ENCODE measurements at regions not wholly inside any gene's neighbourhood (a gene's known extent, or its start where the extent isn't known, plus 50 kb on each side); places are given as distances from the start of the nearest gene placed in this dataset.

DNA sequence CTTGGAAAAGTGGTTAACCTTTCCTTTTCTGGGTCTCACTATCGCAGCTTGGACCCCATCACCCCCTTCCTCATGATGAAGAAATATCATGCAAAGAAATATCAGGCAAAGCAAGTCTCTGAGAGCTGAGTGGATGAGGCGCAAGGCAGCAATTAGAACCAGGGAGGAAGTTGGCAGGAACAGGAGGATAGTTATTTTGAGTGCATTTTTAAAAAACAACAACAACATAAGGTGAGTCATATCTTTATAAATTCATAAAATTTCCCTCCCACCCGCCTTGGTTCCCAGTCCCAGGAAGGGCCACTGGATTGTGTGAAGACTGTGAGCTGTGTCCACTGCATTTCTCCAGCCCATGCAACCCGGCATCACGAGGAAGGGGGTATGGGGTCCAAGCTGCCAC lies 316.9 kb upstream of the TLE3 start:
- no peak for TF ChIP-seq REST (IDR thresholded peaks at IDR 0.05; ENCODE audit: low read depth)
- no peak for TF ChIP-seq CEBPB (IDR thresholded peaks at IDR 0.05)
- TF ChIP-seq YY1 (IDR thresholded peaks at IDR 0.05; ENCODE audit: low read depth), result no peak
- no peak for TF ChIP-seq NFIC (IDR thresholded peaks at IDR 0.05)
- no peak for TF ChIP-seq RAD21 (IDR thresholded peaks at IDR 0.05; ENCODE audit: low read depth)
- no peak for TF ChIP-seq TAF1 (IDR thresholded peaks at IDR 0.05; ENCODE audit: low read depth)
- TF ChIP-seq TCF12 (IDR thresholded peaks at IDR 0.05; ENCODE audit: low read depth), result no peak
- TF ChIP-seq, protein P1, sequence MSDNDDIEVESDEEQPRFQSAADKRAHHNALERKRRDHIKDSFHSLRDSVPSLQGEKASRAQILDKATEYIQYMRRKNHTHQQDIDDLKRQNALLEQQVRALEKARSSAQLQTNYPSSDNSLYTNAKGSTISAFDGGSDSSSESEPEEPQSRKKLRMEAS (IDR thresholded peaks at IDR 0.05), result no peak
- TF ChIP-seq EGR1 (IDR thresholded peaks at IDR 0.05), result no peak
- TF ChIP-seq EP300 (IDR thresholded peaks at IDR 0.05; ENCODE audit: borderline replicate concordance), result no peak
- no peak for TF ChIP-seq TEAD4 (IDR thresholded peaks at IDR 0.05)

- TF ChIP-seq TAF1 (IDR thresholded peaks at IDR 0.05; ENCODE audit: low read depth), result no peak
- TF ChIP-seq, protein P1 (IDR thresholded peaks at IDR 0.05), result no peak
These were observed 315.1 kb upstream of the TLE3 start for GRCh38 chr15:70412794-70413193.

- TF ChIP-seq NFIC (IDR thresholded peaks at IDR 0.05) (no peak), REST (IDR thresholded peaks at IDR 0.05; ENCODE audit: low read depth) (no peak), CEBPB (IDR thresholded peaks at IDR 0.05) (no peak), EP300 (IDR thresholded peaks at IDR 0.05; ENCODE audit: borderline replicate concordance) (no peak), EGR1 (IDR thresholded peaks at IDR 0.05) (no peak), TAF1 (IDR thresholded peaks at IDR 0.05; ENCODE audit: low read depth) (no peak), TCF12 (IDR thresholded peaks at IDR 0.05; ENCODE audit: low read depth) (no peak), CREB1 (IDR thresholded peaks at IDR 0.05; ENCODE audit: low read depth) (no peak), RAD21 (IDR thresholded peaks at IDR 0.05; ENCODE audit: low read depth) (no peak), ZBTB7A (IDR thresholded peaks at IDR 0.05; ENCODE audit: low read depth) (no peak), TEAD4 (IDR thresholded peaks at IDR 0.05) (no peak), YY1 (IDR thresholded peaks at IDR 0.05; ENCODE audit: low read depth) (no peak), FOXM1 (IDR thresholded peaks at IDR 0.05; ENCODE audit: borderline replicate concordance, low read depth) (no peak)
- TF ChIP-seq, protein P1 (IDR thresholded peaks at IDR 0.05), result no peak
- TF ChIP-seq, protein P2, sequence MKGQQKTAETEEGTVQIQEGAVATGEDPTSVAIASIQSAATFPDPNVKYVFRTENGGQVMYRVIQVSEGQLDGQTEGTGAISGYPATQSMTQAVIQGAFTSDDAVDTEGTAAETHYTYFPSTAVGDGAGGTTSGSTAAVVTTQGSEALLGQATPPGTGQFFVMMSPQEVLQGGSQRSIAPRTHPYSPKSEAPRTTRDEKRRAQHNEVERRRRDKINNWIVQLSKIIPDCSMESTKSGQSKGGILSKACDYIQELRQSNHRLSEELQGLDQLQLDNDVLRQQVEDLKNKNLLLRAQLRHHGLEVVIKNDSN (IDR thresholded peaks at IDR 0.05), result no peak
These were observed 313.6 kb upstream of the TLE3 start for GRCh38 chr15:70411143-70411863.

- TF ChIP-seq TAF1 (IDR thresholded peaks at IDR 0.05; ENCODE audit: low read depth), result no peak
- TF ChIP-seq, protein P2 (IDR thresholded peaks at IDR 0.05), result no peak
- TF ChIP-seq EP300 (IDR thresholded peaks at IDR 0.05; ENCODE audit: borderline replicate concordance), result no peak
- TF ChIP-seq FOXM1 (IDR thresholded peaks at IDR 0.05; ENCODE audit: borderline replicate concordance, low read depth), result no peak
- TF ChIP-seq NFIC (IDR thresholded peaks at IDR 0.05), result no peak
- no peak for TF ChIP-seq CREB1 (IDR thresholded peaks at IDR 0.05; ENCODE audit: low read depth)
- TF ChIP-seq EGR1 (IDR thresholded peaks at IDR 0.05), result no peak
- TF ChIP-seq REST (IDR thresholded peaks at IDR 0.05; ENCODE audit: low read depth), result no peak
- TF ChIP-seq CEBPB (IDR thresholded peaks at IDR 0.05), result no peak
- TF ChIP-seq YY1 (IDR thresholded peaks at IDR 0.05; ENCODE audit: low read depth), result no peak
- no peak for TF ChIP-seq TCF12 (IDR thresholded peaks at IDR 0.05; ENCODE audit: low read depth)
- TF ChIP-seq TEAD4 (IDR thresholded peaks at IDR 0.05), result no peak
- TF ChIP-seq RAD21 (IDR thresholded peaks at IDR 0.05; ENCODE audit: low read depth), result no peak
These were observed 312.8 kb upstream of the TLE3 start for GRCh38 chr15:70410371-70410985.

Data from Ishikawa (cell line).